ENCODE measurements at regions not wholly inside any gene's neighbourhood (a gene's known extent, or its start where the extent isn't known, plus 50 kb on each side); places are given as distances from the start of the nearest gene placed in this dataset.
A peak's percentile ranks its signal among the peaks of the same experiment; 100 is the strongest.
"Not testable (repeated sequence)": the region's sequence is repeated elsewhere in the genome, so short reads cannot be mapped to it uniquely, and the experiment has no call there.

GRCh38 chr15:70576696-70577095 is 186.7 kb downstream of the UACA start:
- no peak for DNase-seq (ENCODE audit: low spot score)

GRCh38 chr15:70576276-70576675 is 187.1 kb downstream of the UACA start:
- DNase-seq (ENCODE audit: low spot score), result no peak

- no peak for DNase-seq (ENCODE audit: low spot score)
These were observed 187.8 kb downstream of the UACA start for GRCh38 chr15:70575231-70576226.

- DNase-seq (ENCODE audit: low spot score), result not testable (repeated sequence)
These were observed 189.0 kb downstream of the UACA start for GRCh38 chr15:70574325-70574724.

- DNase-seq (ENCODE audit: low spot score), result no peak
These were observed 190.1 kb downstream of the UACA start for GRCh38 chr15:70573121-70573850.

GRCh38 chr15:70569714-70570231 is 193.6 kb downstream of the UACA start:
- no peak for DNase-seq (ENCODE audit: low spot score)

- no peak for DNase-seq (ENCODE audit: low spot score)
These were observed 194.2 kb downstream of the UACA start for GRCh38 chr15:70569091-70569713.

GRCh38 chr15:70566989-70567388 is 196.4 kb downstream of the UACA start:
- DNase-seq (ENCODE audit: low spot score), result no peak

GRCh38 chr15:70566047-70566835 is 197.1 kb downstream of the UACA start:
- DNase-seq (ENCODE audit: low spot score), result no peak

GRCh38 chr15:70563561-70564095 is 199.7 kb downstream of the UACA start:
- no peak for DNase-seq (ENCODE audit: low spot score)

GRCh38 chr15:70562906-70563305 is 200.5 kb downstream of the UACA start:
- no peak for DNase-seq (ENCODE audit: low spot score)

- no peak for DNase-seq (ENCODE audit: low spot score)
These were observed 201.5 kb downstream of the UACA start for GRCh38 chr15:70561885-70562284.

- no peak for DNase-seq (ENCODE audit: low spot score)
These were observed 202.6 kb downstream of the UACA start for GRCh38 chr15:70560617-70561328.

- DNase-seq (ENCODE audit: low spot score), result peak; percentile 54
These were observed 203.8 kb downstream of the UACA start for GRCh38 chr15:70559265-70560239.

- DNase-seq (ENCODE audit: low spot score), result no peak
These were observed 204.7 kb downstream of the UACA start for GRCh38 chr15:70558406-70559264.

- DNase-seq (ENCODE audit: low spot score), result no peak
These were observed 205.7 kb downstream of the UACA start for GRCh38 chr15:70557521-70558258.

GRCh38 chr15:70556779-70557178 is 206.6 kb downstream of the UACA start:
- no peak for DNase-seq (ENCODE audit: low spot score)

Data from CD4-positive, alpha-beta T cell treated with Interleukin-15 for 4 hours (primary cell).